Suppressor macrophage treated with lipopolysaccharide for 1 hour (primary cell): ENCODE measurements at regions not wholly inside any gene's neighbourhood (a gene's known extent, or its start where the extent isn't known, plus 50 kb on each side); places are given as distances from the start of the nearest gene placed in this dataset.

Experiments
- DNase-seq, 3 donors: peaks; one replicate each; pipeline ENCODE4 v3.0.0-alpha.2; 2020 to 2022

GRCh38 chr20:62563561-62563960 lies 78.7 kb upstream of the SLCO4A1 start:
- no peak for DNase-seq

DNA sequence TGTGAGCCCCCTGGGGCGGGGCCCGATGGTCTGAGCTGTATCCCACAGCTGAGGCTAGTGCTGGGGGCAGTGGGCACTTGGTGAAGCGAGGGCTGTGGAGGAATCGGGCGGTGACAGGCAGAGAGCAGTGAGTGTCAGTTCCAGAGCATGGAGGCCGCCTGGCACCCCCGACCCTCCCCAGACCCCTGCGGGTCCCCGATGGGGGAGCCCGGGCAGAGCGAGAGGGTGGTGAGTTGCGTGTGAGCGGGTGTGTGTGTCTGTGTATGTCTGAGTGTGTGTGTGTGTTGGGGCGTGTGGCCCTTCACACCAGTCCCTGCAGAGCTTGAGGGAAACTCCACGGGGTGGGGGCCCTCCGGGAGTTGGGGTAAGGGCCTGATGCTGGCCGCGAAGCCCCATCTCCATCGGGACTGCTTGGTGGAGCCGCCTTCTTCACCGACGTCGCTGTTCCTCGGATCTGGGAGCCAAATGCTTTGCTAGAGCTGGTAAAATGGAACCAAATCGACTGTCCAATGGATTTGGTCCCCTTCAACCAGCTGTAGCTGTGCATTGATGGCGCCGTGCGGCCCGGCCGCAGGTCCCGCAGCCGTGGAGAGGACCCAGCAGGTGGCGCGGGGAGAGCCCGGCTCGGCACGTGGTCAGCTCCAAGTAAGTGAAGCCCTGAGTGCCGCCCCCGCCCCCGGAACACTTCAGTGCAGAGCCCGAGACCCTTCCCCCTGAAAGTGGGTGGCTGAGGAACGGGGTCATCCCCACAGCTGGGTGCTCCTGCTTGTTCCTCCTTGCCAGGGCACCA lies 77.7 kb upstream of the SLCO4A1 start:
- DNase-seq = no peak

DNA sequence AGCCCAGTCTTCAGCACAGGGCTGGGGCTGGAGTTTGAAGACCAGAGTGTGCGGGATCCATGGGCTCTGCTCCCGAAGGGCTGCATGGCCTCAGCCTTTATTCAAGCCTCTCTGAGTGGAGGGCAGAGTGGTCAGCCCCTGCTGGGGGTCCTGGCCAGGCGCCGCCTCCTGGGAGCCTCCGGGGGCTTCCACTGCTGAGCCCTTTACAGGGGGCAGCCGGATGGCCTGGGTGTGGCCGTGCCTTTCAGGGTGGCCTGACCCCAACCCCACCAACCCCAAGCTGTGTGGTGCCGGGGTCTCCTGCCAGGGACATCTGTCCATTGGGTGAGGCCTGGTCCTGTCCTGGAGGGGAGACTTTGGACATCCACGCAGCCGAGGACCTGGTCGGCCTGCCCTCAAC lies 76.0 kb upstream of the SLCO4A1 start:
- DNase-seq = no peak

DNA sequence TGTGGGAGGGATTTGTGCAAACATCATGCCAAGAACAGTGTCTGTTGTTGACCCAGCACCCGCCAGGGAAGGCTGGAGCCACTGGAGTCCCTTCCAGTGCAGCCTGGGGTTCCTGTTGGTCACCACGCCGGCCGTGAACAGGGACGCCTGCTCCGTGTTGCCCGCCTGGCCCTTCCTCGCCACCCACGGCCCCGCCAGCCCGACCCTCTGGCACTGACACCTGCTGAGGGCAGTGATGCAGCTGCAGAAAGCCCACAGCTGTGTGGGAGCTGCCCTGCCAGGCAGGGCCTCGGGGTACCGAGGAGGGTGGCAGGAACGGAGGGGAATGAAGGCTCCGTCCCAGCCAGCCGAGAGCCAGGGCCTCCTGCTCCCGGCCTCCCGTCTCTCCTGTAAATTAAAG lies 75.5 kb upstream of the SLCO4A1 start:
- no peak for DNase-seq

- no peak for DNase-seq
Observed at GRCh38 chr20:62567246-62568044, 74.9 kb upstream of the SLCO4A1 start.

- no peak for DNase-seq
Observed at GRCh38 chr20:62568045-62568389, 74.3 kb upstream of the SLCO4A1 start.

DNA sequence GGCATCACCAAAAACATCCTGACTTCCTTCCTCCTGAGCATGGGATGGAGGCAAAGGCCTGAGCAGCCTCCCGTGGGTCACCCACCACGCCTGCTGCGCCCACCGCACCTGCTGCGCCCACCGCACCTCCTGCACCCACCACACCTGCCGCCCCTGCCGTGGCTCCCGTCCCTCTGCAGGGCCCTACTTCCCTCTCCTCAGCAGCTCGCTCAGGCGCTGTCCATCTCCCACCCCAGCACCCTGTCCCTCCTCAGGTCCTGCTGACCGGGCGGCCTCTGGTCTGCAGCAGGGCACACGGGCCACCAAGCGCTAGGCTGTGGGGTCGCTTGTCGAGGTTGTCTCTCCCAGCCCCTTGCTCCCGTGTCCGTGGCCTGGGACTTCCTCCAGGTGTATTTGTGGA lies 72.7 kb upstream of the SLCO4A1 start:
- DNase-seq = no peak

GRCh38 chr20:62570403-62570802 lies 71.9 kb upstream of the SLCO4A1 start:
- no peak for DNase-seq

GRCh38 chr20:62570897-62571668 lies 71.2 kb upstream of the SLCO4A1 start:
- peak in 1 of 3 donors; percentile 28 for DNase-seq

- peak in 2 of 3 donors; percentile 26 to 46 for DNase-seq
Observed at GRCh38 chr20:62571669-62572344, 70.5 kb upstream of the SLCO4A1 start.

- no peak for DNase-seq
Observed at GRCh38 chr20:62572980-62573379, 69.3 kb upstream of the SLCO4A1 start.

DNA sequence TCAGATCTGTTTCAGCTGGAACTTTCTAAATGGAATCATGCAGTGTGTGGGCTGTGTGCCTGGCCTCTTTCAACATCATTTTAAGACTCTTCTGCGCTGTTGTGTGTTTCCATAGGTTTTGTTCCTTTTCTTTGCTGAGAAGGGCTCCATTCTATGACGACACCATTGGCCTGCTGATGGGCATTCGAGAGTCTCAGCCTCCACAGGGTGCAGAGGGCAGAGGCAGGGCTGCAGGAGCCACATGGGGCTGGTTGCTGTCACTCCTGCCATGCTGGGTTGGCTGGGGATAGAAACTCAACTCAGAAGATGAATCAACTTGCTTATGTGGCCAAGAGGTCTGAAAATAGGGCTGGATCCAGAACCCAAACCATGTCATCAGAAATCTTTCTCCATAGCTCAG lies 68.5 kb upstream of the SLCO4A1 start:
- DNase-seq = no peak

DNA sequence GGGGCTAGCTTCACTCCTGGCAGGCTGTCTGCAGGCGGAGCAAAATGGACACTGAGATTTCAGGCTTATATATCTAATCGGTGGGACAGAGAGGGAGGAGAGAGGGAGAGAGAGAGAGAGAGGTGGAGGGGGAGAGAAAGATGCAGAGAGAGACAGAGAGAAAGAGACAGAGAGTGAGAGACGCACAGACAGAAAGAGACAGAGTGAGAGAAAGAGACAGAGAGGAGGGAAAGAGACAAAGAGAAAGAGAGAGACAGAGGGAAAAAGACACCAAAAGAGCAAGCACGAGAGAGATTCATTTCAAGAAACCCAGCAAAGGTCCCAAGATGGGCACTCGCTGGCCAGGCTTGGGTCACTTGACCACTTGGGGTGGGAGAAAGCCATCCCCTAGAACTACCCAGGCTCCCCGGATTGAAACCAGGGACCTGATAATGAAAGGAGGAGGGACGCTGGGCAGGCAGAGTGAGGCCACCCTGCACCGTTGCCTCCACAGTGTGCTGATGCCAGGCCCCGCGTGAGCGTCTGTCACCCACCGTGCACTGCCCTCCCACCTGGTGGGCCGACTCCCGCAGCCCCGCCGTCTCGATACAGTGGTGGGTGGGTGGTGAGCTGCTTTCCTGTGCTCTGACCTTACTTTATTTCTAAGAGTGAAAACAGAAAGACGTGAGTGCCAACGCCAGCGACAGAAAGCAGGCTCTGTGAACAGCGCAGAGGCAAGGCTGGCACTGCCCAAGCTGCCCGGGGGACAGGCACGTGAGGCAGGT lies 67.9 kb upstream of the SLCO4A1 start:
- DNase-seq = no peak

GRCh38 chr20:62575976-62576722 lies 66.2 kb upstream of the SLCO4A1 start:
- no peak for DNase-seq

DNA sequence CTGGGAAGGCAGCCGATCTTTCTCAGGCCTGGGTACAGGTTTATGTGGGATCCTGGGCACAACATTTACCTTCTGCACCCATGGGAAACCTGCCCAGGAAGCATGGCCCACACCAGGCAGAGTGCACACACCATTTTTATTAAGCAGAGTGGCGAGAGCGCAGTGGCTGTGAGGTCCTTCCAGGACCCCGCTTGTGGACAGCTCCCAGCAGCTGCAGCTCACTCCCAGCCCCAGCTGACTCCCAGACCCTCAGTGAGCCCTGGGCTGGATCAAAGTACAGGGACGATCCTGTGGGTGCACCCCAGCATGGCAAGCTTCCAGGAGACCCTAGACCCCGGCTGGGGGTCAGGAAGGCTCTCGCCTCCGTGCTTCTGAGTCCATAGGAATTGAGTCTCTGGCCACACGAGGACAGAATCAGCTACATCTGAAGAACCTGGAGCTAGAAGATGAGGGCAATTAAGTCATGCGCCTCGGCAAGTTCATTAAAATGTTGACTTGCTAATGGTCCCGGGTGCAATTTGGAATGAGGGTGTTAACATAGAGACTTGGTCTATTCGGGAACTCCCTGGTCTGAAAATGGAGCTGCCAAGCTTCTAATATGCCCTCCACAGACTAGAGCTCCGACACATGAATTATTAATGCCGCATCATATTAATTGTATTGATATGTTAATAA lies 65.4 kb upstream of the SLCO4A1 start:
- peak in 1 of 3 donors; percentile 42 for DNase-seq

DNA sequence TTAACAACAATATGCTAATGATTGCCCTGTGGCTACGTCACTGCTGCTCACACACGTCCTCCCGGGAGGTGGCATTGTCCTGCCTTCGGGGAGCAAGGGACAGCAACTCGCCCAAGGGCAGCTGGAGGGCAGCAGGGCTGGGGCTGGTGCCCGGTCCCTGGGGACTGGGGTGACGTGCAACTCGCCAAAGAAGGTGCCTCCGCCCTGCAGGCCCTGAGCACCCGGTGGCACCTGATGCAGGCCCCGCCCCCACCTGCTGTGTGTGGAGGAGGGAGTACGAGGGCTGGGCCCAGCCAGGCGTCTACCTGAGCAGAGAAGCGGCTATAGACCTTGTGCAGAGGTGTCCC lies 64.8 kb upstream of the SLCO4A1 start:
- DNase-seq = no peak

DNA sequence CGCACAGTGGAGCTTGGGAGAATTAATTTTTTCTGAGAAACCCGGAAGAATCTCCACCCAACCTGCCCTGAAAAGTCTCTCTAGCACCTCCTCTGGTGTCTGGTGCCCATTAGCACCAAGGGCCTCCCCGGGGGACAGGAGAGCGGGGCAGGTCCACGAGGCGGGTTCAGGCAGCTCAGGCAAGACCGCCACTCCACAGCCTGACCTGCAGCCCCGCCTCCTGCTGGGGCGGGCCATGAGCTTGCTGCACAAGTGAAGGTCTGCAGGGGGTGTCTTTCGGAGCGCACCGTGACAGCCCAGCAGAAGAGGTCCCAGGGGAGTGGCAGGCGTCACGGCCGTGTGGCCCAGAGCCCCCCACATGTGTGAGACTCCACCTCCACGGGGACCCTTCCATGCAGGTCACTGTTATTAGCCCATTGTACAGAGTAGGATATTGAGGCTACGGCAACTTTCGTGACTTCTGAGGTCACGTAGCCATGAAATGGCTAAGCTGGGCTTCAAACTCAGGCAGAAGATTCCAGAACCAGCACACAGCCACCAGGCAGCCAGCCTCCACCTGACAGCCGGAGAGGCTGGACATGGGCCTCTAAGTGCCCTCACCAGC lies 63.9 kb upstream of the SLCO4A1 start:
- DNase-seq = no peak

DNA sequence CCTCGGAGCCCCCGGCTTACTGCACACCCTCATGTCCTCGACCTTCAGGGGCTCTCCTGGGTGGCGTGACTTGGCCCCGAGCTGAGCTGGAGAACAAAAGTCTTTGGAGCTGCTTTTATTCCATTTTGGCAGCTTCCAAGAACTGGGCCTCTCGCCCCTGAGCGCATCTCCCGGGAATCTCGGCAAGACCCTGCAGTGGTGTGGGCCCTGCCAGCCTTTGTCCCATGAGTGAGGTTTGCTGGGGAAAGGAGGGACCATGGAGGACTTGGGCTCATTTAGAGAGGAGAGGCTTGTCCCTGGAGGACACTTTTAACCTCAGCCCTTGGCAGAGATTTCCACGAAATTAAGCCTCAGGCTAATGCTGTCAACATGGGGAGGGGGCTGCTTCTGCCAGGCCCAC lies 62.3 kb upstream of the SLCO4A1 start:
- no peak for DNase-seq

- DNase-seq = no peak
Observed at GRCh38 chr20:62580733-62581132, 61.6 kb upstream of the SLCO4A1 start.

GRCh38 chr20:62581308-62581707 lies 61.0 kb upstream of the SLCO4A1 start:
- DNase-seq = no peak

GRCh38 chr20:62581806-62582205 lies 60.5 kb upstream of the SLCO4A1 start:
- DNase-seq = no peak
